Suppressor macrophage treated with lipopolysaccharide for 4 hours (primary cell): ENCODE measurements at regions not wholly inside any gene's neighbourhood (a gene's known extent, or its start where the extent isn't known, plus 50 kb on each side); places are given as distances from the start of the nearest gene placed in this dataset.

Experiments used
- DNase-seq: peaks from one replicate; pipeline ENCODE4 v3.0.0-alpha.2; 2020

DNA sequence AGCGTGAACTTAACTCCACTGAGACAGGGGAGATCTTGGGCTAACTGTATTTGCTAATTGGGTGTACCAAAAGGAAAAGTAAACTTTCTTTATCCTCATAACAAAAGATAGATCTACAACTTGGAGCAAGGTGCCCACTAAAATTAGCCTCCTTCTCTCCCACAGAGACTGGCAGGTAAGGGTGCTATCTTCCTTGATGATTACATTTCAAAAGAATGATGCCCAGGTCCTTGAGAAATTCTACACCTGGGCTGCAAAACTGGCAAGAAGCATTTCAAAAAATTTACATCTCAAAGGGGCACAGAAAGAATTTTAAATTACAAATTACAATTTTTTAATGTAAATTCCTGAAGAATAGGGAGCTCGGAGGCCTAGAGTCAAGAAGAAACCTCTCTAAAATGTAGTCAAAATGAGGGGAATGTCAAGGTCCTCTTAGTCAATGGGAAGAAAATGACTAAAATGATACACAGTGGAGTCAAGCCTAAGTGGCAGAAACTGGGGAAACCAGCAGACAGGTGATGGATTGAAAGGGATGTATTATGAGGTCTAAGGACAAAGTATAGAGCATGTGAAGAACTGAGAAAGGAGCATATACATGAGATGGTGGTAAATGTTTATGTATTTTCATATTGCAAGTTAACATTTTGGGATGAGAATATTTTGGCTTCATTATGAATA is 348.3 kb upstream of the TUSC1 start:
- DNase-seq = no peak

- no peak for DNase-seq
Observed at GRCh38 chr9:26013199-26013598, 335.0 kb upstream of the TUSC1 start.

GRCh38 chr9:26012797-26013196 is 334.6 kb upstream of the TUSC1 start:
- no peak for DNase-seq

GRCh38 chr9:25994605-25995004 is 316.4 kb upstream of the TUSC1 start:
- no peak for DNase-seq

DNA sequence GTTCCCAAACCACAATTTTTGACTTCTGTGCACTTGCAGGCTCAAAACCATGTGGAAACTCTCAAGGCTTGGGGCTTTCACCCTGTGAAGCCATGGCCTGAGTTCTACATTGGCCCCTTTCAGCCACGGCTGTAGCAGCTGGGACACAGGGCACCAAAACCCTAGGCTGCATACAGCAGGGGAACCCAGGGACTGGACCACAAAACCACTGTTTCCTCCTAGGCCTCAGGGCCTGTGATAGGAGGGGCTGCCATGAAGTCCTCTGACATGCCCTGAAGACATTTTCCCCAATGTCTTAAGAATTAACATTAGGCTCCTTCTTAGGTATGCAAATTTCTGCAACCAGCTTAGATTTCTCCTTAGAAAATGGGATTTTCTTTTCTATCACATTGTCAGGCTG is 312.1 kb upstream of the TUSC1 start:
- DNase-seq = no peak

- DNase-seq = no peak
Observed at GRCh38 chr9:25975667-25976066, 297.4 kb upstream of the TUSC1 start.

DNA sequence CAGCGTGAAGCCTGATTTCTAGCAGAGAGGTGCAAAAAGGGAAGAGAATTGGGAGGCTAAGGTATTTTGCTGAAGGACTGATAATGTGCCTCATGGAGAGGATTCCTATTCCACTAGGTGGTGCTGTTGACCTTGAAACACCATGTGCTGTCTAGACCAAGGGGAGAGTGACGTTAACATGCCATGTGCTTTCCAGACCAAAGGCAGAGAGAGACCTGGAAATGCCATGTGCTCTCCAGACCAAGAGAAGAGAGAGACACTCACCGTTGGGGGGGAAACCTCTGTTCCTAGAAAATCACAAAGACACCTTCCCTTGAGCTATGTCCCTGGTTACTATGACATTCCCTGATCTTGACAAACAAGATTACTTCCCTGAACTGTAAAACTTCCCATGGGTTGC is 286.0 kb upstream of the TUSC1 start:
- peak; percentile 35 for DNase-seq

- DNase-seq = no peak
Observed at GRCh38 chr9:25960178-25960577, 281.9 kb upstream of the TUSC1 start.

- DNase-seq = no peak
Observed at GRCh38 chr9:25954209-25954608, 276.0 kb upstream of the TUSC1 start.

- DNase-seq = no peak
Observed at GRCh38 chr9:25948182-25948581, 269.9 kb upstream of the TUSC1 start.

DNA sequence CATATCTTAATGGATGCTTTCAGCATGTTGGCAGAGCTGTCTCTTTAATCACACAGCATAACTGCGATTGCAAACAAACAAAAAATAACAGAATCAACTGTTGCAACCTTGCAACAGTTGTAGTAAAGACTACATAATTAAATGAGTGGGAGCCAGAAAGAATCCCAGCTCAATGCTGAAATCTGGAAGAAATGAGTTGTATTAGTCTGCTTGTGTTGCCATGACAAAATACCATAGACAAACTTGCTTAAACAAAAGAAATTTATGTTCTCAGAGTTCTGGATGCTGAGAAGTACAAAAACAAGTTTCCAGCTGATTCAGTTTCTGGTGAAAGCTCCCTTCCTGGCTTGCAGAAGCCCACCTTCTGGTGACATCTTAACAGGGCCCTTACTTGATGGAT is 260.9 kb upstream of the TUSC1 start:
- DNase-seq = no peak

- no peak for DNase-seq
Observed at GRCh38 chr9:25936031-25936430, 257.8 kb upstream of the TUSC1 start.

GRCh38 chr9:25935188-25935587 is 256.9 kb upstream of the TUSC1 start:
- no peak for DNase-seq

- no peak for DNase-seq
Observed at GRCh38 chr9:25918761-25919160, 240.5 kb upstream of the TUSC1 start.

- DNase-seq = no peak
Observed at GRCh38 chr9:25917731-25918362, 239.6 kb upstream of the TUSC1 start.

- no peak for DNase-seq
Observed at GRCh38 chr9:25913806-25914205, 235.6 kb upstream of the TUSC1 start.

DNA sequence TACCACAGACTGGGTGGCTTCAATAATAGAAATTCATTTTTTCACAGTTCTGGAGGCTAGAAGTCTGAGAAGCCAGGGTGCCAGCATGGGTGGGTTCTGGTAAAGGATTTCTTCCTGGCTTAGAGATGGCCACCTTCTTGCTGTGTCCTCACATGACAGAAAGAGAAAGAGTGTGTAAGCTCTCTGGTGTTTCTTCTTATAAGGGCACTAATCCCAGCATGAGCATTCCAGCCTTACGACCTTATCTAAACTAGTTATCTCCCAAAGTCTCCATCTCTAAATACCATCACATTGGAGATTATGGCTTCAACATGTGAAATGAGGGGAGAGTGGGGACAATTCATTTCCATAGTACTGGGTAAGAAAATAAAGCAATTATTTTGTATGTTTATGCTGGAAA is 226.5 kb upstream of the TUSC1 start:
- DNase-seq = no peak

- DNase-seq = no peak
Observed at GRCh38 chr9:25891527-25891926, 213.3 kb upstream of the TUSC1 start.

DNA sequence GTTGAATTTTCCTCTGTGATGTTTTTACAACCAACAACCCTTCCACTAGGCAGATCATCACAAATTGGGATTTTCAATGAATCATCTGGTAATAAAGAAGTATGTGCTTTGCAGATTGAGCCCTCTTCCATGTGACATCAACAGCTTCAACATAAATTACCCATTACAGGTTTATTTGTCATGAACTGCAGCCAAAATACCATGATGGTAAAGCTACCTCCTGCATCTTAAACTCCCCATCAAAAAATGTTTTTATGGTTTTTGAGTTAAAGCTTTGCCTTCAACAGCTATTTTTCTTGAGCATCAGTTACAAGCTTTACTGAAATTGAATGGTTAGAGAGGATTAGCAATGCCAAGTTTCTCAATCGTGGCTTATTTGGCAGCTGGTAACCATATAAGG is 211.4 kb upstream of the TUSC1 start:
- no peak for DNase-seq

GRCh38 chr9:25876248-25876647 is 198.0 kb upstream of the TUSC1 start:
- DNase-seq = no peak

DNA sequence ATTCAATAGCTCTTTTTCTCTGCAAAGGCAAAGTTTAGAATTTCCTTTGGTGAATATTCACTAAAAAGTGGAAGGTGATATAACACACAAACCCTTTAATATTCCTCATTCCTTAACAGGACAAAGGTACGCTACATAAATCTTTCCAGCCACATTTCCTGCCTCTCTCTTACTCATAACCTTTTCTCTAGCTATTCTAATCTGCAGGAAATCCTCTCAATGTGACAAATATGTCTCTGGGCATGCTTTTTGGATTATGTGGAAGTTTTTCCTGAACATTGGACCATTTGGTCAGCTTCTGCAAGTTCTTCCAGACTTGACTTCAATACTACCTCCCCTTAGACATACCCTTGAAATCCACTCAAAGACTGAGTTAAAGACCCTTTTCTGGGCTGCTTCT is 186.3 kb upstream of the TUSC1 start:
- DNase-seq = no peak

DNA sequence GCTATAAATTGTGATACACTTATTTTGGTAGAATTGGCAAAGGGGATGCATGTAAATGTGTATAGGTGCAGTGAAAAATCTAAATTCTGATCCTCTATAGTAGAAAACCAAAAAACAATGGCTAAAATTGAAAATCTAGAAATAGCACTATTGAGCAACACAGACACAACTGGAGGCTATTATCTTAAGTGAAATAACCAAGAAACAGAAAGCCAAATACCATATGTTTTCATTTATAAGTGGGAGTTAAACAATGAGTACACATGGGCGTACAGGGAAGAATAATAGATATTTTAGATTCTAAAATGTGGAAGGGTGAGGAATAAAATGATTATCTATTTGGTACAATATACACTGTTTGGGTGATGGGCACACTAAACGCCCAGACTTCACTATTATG is 183.2 kb upstream of the TUSC1 start:
- DNase-seq = no peak

DNA sequence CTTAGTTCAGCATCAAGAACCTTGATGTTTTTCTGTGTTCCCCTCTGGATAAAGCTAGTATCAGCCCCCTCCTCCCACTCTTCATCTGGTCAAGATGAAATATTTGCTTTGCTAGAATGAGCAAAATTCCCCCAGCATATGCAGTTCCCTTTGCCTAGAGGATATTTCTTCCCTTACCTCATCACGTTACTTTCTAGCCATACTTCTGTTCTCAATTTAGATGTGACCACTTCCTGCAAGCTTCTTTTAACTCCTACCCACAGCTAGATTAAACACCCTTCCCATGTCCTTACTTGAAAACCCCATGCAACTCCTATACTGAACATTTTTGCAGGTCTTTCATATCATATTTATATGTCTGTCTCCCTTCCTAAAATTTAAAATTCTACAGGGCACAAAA is 178.9 kb upstream of the TUSC1 start:
- DNase-seq = no peak

GRCh38 chr9:25850803-25851202 is 172.6 kb upstream of the TUSC1 start:
- no peak for DNase-seq

DNA sequence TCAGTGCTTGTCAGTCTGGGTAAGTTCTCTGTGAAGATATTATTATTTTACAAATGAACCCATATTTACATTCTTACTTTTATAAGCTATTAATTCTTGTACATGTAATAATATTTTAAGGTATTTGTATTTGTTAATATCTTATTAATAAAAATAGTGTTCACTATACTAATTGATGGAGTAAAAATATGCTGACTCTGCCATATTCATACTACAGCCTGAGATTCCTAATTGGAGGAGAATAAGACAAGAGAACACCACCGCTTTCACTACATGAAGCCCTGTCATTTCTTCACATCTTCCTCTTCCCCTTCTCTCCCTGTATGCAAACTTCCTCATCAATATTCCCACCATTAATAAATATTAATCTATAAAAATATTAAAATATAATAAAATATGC is 167.6 kb upstream of the TUSC1 start:
- no peak for DNase-seq
